HL-60 (cell line): ENCODE measurements at regions not wholly inside any gene's neighbourhood (a gene's known extent, or its start where the extent isn't known, plus 50 kb on each side); places are given as distances from the start of the nearest gene placed in this dataset.

Experiments
- DNase-seq, 2 experiments: peaks; one replicate each; pipeline ENCODE4 v3.0.0-alpha.2; 2010 to 2020; ENCODE audit warnings: low read depth in 1 of 2, low spot score in 1 of 2
- H3K27ac ChIP-seq: fragments of 250-450 bp; sonication (Bioruptor Pico); replicated peaks from 2 replicates; pipeline ENCODE4 v1.5.1; 2020; ENCODE audit warnings: mild to moderate bottlenecking, moderate library complexity
- H3K27me3 ChIP-seq: fragments of 250-450 bp; sonication (Bioruptor Pico); 2 replicates; pipeline ENCODE4 v1.5.1; 2021; ENCODE audit warnings: mild to moderate bottlenecking, moderate library complexity; ENCODE audit not compliant: insufficient read depth, poor library complexity, severe bottlenecking
- H3K4me3 ChIP-seq: replicated peaks from 2 replicates; pipeline ENCODE4 v1.5.1; 2011; ENCODE audit warnings: mild to moderate bottlenecking, control low read depth, low read length; ENCODE audit not compliant: insufficient read depth
- GABPA ChIP-seq: IDR thresholded peaks from 2 replicates; pipeline ENCODE4 v1.6.1; 2012; ENCODE audit warnings: low read depth
- POLR2AphosphoS5 ChIP-seq: IDR thresholded peaks from 2 replicates; pipeline ENCODE4 v1.6.1; 2012; ENCODE audit warnings: low read depth
- SPI1 ChIP-seq: IDR thresholded peaks from 2 replicates; pipeline ENCODE4 v1.6.1; 2012; ENCODE audit warnings: low read depth, mild to moderate bottlenecking, borderline replicate concordance
- TF ChIP-seq, protein P1 (sequence below): IDR thresholded peaks from 2 replicates; pipeline ENCODE4 v1.6.1; 2012; ENCODE audit warnings: low read depth; ENCODE audit not compliant: insufficient replicate concordance
- TF ChIP-seq, protein P2 (sequence below): IDR thresholded peaks from one replicate; pipeline ENCODE4 v1.5.1; 2011; ENCODE audit warnings: low read length, control low read depth, inconsistent platforms; ENCODE audit not compliant: insufficient read depth

DNA sequence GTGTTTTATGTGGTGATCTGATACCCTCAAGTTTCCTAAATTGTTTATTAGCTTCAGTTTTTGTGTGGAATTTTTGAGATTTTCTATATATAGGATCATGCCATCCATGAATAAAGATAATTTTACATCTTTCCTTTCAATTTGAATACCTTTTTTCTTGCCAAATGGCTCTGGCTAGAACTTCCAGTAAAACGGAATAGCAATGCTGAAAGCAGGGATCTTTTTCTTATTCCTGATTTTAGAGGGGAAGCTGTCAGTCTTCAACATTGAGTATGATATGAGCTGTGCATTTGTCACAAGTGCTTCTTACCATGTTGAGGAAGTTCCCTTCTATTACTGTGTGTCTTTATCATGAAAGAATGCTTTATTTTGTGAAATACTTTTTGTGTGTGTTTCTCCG lies 618.8 kb downstream of the FGF9 start:
- no peak for DNase-seq
- H3K27me3 ChIP-seq: no peaks in the 10 kb centered on the region
- no peak overlapping the region for H3K27ac ChIP-seq
- no peak overlapping the region for H3K4me3 ChIP-seq
- TF ChIP-seq SPI1 (no peak), GABPA (no peak), POLR2AphosphoS5 (no peak)
- TF ChIP-seq, protein P1, sequence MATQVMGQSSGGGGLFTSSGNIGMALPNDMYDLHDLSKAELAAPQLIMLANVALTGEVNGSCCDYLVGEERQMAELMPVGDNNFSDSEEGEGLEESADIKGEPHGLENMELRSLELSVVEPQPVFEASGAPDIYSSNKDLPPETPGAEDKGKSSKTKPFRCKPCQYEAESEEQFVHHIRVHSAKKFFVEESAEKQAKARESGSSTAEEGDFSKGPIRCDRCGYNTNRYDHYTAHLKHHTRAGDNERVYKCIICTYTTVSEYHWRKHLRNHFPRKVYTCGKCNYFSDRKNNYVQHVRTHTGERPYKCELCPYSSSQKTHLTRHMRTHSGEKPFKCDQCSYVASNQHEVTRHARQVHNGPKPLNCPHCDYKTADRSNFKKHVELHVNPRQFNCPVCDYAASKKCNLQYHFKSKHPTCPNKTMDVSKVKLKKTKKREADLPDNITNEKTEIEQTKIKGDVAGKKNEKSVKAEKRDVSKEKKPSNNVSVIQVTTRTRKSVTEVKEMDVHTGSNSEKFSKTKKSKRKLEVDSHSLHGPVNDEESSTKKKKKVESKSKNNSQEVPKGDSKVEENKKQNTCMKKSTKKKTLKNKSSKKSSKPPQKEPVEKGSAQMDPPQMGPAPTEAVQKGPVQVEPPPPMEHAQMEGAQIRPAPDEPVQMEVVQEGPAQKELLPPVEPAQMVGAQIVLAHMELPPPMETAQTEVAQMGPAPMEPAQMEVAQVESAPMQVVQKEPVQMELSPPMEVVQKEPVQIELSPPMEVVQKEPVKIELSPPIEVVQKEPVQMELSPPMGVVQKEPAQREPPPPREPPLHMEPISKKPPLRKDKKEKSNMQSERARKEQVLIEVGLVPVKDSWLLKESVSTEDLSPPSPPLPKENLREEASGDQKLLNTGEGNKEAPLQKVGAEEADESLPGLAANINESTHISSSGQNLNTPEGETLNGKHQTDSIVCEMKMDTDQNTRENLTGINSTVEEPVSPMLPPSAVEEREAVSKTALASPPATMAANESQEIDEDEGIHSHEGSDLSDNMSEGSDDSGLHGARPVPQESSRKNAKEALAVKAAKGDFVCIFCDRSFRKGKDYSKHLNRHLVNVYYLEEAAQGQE: no peak
- TF ChIP-seq, protein P2, sequence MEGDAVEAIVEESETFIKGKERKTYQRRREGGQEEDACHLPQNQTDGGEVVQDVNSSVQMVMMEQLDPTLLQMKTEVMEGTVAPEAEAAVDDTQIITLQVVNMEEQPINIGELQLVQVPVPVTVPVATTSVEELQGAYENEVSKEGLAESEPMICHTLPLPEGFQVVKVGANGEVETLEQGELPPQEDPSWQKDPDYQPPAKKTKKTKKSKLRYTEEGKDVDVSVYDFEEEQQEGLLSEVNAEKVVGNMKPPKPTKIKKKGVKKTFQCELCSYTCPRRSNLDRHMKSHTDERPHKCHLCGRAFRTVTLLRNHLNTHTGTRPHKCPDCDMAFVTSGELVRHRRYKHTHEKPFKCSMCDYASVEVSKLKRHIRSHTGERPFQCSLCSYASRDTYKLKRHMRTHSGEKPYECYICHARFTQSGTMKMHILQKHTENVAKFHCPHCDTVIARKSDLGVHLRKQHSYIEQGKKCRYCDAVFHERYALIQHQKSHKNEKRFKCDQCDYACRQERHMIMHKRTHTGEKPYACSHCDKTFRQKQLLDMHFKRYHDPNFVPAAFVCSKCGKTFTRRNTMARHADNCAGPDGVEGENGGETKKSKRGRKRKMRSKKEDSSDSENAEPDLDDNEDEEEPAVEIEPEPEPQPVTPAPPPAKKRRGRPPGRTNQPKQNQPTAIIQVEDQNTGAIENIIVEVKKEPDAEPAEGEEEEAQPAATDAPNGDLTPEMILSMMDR: no peak

DNA sequence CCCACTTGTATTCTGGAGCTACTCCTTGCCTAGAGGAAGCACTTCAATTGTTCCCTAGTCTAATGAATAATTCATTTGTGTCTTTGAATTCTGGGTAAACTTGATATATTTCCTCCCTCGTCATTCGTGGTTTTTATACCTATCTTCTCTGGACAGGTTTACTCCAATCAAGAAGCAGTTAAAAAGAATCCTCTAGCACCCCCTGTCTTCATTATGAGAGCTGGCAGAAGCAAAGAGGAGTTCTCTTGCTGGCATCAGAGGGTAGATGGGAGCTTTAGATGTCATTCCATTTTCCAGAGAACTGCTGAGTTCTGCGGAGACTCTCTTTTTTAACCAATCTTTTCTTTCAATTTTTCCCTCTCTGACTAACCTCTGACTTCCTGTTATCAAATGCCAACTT lies 627.7 kb downstream of the FGF9 start:
- no peak overlapping the region for H3K4me3 ChIP-seq
- no peak for DNase-seq
- H3K27ac ChIP-seq: no peak overlapping the region
- TF ChIP-seq POLR2AphosphoS5 (no peak), SPI1 (no peak), GABPA (no peak)
- TF ChIP-seq, protein P1: no peak
- TF ChIP-seq, protein P2: no peak
- no peaks in the 10 kb centered on the region for H3K27me3 ChIP-seq

DNA sequence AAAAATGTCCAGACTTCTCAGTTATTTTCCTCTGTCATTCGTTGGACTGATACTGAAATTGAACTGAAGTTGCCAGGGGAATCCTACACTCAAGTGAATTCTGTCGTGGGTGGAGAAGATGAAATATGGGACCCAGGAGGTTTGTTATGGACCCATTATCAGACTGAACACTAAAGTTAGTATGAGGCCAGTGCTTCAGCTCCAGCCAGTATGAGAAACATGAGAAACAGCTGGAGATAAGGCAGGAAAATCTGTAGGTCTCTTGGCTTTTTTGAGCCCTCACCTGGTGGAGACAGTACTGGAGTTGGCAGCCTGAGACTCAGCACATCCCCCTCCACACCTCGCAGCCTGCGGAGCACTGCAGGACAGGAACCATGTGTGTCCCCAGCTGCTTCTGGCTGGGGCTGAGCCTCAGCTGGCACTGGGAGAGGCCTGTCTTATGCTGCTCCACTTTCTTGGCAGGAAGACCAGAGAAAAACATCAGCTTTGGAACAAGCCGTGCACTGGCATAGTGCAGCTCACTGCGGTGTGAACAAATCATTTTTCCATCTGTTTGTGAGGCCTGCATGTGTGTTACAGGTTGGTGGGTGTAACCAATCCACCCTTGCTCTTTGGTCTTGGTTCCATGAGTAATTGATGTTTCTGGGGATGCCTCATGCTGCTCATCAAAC lies 641.0 kb downstream of the FGF9 start:
- TF ChIP-seq SPI1: no peak
- no peak for TF ChIP-seq POLR2AphosphoS5
- Histone ChIP-seq H3K4me3 (no peak overlapping the region), H3K27ac (no peak overlapping the region), H3K27me3 (no peaks in the 10 kb centered on the region)
- DNase-seq: no peak

DNA sequence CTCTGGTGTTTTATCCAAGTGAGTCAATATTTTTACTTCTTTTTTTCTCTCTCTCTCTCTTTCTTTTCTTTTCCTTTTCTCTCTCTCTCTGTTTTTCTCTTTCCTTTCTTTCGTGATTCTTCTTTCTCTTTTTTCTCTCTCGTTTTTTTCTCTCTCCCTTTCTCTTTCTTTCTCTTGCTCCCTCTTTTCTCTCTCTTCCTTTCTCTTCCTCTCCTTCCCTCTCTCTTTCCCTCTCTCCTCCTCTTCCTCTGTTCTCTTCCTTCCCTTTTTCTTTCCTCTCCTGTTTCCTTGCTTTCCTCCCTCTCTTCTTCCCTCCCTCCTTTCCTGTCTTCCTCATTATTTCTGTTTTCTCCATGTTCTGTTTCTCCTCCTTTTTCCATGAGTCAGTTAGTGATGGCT lies 641.5 kb downstream of the FGF9 start:
- DNase-seq: no peak
- no peak overlapping the region for H3K27ac ChIP-seq
- no peaks in the 10 kb centered on the region for H3K27me3 ChIP-seq
- TF ChIP-seq, protein P2: no peak
- H3K4me3 ChIP-seq: no peak overlapping the region
